LoVo (cell line): ENCODE measurements at regions not wholly inside any gene's neighbourhood (a gene's known extent, or its start where the extent isn't known, plus 50 kb on each side); places are given as distances from the start of the nearest gene placed in this dataset.

Source experiments
- DNase-seq: peaks from one replicate; pipeline ENCODE4 v3.0.0-alpha.2; 2016; ENCODE audit warnings: low spot score

- DNase-seq: no peak
Observed at GRCh38 chr15:29208836-29209235, 60.8 kb downstream of the NSMCE3 start.

- no peak for DNase-seq
Observed at GRCh38 chr15:29208352-29208751, 61.3 kb downstream of the NSMCE3 start.

GRCh38 chr15:29207758-29208108 lies 61.9 kb downstream of the NSMCE3 start:
- DNase-seq: no peak

DNA sequence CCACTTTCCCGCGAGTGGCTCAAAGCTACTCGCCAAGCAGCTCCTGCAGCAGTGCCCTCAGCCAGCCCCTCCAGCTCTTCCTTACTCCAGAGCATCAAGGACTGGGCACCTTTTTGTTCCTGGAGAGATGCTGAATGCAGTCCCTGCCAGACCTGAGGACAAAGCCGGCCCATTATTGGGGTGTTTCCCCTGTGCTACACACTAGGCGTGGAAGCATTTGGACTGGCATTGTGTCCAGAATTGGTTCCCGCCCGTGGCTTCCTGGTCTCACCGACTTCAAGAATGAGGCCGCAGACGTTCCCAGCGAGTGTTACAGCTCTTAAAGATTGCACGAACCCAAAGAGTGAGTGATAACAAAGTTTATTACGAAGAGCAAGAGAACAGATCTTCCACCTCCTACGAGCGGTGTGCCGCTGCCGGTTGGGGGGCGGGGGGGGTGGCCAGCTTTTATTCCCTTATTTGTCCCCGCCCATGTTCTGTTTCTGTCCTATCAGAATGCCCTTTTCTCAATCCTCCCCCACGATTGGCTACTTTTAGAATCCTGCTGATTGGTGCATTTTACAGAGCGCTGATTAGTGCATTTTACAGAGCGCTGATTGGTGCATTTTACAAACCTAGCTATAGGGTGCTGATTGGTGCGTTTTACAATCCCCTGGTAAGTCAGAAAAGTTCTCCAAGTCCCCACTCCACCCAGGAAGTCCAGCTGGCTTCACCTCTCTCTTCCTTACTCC lies 62.4 kb downstream of the NSMCE3 start:
- no peak for DNase-seq

DNA sequence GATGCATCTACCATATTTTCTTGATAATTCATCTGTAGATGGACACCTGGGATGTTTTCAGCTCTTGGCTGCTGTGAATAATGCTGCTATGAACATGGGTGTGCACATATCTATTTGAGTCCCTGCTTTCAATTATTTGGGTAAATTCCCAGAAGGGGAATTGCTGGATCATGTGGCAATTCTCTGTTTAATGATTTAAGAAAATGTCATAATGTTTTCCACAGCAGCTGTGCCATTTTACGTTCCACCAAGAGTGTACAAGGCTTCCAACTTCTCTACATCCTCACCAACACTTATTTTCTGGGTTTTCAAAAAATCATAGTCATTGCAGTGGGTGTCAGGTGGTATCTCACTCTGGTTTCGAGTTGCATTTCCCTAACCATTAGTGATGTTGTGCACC lies 64.4 kb downstream of the NSMCE3 start:
- no peak for DNase-seq

DNA sequence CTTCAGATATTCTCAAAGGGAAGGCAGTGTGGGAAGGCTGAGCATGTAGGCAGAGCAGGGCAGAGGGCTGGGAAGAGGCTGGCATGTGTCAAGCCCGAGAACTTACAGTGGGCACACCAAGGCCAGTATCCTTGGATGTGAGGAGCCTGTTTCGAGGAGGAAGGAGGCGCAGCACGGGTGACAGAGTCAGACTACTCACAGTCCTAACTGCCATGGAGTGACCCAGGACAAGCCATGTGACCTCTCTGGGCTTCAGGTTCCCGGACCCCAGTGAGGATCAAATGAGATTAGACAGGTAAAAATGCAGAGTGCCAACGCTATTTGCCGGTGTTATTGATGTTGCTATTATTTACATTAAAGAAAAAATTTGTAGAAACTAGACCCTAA lies 65.3 kb downstream of the NSMCE3 start:
- no peak for DNase-seq

DNA sequence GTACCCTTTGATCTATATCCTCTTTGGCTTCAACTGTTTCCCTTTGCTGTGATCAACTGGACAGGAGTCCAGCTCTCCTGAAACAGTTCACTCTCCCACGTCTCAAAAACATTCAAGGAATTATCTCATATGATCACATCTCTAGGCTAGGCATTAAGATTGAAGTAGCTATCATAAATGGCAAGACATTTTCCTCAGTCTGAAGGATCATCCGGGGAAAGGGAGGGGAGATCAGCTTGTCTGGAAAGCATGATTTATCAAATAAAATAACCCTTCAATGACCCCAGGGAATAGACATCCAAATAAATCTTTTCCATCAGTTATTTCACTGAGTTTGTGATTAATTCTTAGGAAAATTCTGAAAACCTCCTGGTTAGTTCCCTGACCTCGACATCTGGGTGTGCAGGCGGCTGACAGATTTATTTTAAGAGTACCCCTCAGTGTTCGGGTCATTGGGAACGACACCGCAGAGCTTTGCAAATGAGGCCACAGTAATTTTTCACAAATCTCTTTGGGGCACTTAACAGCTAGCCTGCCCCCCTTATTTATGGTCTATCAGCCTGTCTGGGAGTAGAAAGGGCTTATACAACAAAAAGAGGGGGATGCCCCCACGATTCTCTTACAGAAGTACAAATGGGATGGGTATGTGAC lies 65.8 kb downstream of the NSMCE3 start:
- DNase-seq: no peak

- DNase-seq: no peak
Observed at GRCh38 chr15:29196722-29197121, 72.9 kb downstream of the NSMCE3 start.

DNA sequence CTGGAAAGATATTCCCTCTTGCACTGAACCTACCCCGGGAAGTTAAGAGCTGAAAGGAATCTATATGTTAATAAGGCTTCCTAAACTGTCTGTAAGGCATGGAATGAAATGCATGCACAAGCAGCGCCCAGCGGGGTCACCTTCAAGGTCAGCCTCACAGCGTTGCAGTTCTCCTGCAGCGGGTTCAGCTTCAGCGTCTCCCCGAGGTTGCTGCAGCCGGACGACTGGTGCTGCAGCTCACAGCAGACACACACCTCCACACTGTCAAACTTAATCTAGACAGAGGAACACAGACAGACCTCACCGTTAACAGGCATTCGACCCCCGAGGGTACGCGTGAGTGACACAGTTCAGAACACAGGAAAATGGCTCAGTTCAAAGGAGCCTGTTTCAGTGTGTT lies 73.3 kb downstream of the NSMCE3 start:
- DNase-seq: no peak

DNA sequence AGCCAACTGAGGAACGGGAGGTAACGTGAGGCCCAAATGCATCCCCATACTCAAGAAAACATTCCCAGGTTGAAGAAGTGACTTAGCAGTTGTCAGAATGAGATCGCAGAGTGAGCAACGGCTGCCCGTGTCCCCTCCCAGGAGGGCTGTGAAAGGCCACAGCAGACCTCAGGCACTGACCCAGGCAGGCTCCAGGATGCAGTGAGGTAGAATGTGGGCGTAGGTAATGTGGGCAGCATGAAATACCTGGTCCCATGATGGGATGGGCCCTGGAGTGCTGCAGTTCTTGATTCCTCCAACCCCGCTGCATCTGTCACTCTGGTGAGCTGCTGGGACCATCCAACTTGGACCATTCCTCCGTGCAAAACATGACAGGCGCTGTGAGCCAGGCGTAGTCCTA lies 74.8 kb downstream of the NSMCE3 start:
- no peak for DNase-seq

GRCh38 chr15:29183071-29183831 lies 86.4 kb downstream of the NSMCE3 start:
- DNase-seq: peak; percentile 42

GRCh38 chr15:29182590-29182989 lies 87.0 kb downstream of the NSMCE3 start:
- DNase-seq: no peak

GRCh38 chr15:29172742-29173725 lies 96.6 kb downstream of the NSMCE3 start:
- no peak for DNase-seq

- DNase-seq: no peak
Observed at GRCh38 chr15:29170521-29170920, 99.1 kb downstream of the NSMCE3 start.
